ENCODE measurements at regions not wholly inside any gene's neighbourhood (a gene's known extent, or its start where the extent isn't known, plus 50 kb on each side); places are given as distances from the start of the nearest gene placed in this dataset.
"Not testable (repeated sequence)": the region's sequence is repeated elsewhere in the genome, so short reads cannot be mapped to it uniquely, and the experiment has no call there.

DNA sequence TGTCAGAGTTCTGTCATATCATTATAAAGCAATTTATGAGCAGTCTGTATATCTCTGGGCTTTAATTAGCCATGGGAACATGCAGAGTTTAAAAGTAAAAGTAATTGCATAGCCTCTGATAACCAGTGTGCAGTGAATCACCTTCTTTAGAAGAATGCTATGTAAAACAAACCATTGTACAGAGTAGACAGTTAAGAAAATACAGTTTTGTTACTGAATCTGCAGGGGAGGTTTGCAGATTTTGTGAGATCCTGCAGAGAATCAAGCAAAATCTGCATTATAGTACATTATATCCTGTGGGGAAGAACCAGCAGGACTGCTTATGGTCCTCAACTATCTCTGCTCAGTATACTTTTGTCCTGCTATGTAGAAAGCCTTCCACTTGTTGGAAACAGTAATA lies 396.2 kb upstream of the NAALADL2 start:
- DNase-seq, result no peak

- DNase-seq, result no peak
These were observed 394.0 kb upstream of the NAALADL2 start for GRCh38 chr3:174465177-174465576.

DNA sequence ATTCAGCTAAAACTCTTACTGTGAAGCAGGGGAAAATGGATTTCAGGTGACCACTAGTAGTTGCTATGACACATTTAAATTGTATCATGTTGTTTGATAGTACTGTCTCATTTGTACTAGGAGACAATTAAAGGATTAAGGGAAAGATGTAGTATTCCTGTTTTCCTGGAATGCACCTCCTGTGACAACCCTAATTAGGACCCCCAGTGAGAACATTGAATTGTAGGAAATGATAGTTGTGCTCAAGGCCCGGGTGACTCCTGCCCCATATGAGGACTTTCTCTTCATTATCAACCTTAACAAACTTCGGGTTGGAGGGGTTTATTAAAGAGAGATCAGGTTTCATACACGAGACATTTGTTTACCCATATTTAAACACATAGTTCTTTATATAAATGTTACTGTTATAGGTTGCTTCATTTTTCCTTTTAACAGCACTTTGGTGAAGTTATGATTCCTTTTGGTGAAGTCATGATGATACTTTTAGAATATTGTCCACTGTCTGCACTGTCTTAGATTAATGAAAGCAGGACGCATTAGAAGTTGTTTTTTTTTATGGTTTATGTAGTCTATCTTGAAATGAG lies 392.6 kb upstream of the NAALADL2 start:
- no peak for DNase-seq

DNA sequence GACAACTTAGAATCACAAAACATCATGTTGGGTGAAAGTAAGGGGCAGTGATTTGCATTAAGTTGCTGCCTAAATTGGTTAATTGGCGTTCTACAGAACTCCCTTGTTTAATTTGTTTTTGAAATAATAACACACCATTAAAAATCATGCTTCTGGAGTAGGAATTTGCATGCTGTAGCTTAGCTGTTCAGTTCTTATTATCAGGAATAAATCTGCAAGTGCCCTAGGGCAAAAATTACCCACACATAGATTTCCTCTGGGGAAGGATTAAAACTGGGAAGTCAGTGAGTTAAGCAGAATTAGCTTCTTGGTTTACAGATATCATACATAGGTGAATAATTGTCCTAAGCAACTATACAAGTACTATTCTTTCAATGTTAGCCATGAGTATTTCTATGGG lies 381.6 kb upstream of the NAALADL2 start:
- no peak for DNase-seq

DNA sequence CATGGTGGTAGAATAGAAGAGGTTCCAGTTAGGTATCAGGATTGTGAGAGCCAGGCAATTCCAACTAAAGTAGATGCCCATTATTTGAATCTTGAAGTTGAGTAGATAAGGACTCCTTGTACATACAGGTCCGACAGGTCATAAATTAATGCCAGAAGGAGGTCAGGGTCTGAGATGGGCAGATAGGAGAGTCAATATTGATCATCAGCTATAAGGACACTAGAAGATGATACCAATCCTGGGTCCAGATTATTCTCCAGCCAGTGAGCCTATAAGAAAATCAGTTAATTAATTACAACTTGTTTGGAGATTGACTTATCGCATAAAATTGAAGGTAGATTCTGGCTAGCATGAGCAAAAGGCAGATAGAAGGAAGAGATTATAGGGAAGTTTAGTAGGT lies 378.4 kb upstream of the NAALADL2 start:
- no peak for DNase-seq

DNA sequence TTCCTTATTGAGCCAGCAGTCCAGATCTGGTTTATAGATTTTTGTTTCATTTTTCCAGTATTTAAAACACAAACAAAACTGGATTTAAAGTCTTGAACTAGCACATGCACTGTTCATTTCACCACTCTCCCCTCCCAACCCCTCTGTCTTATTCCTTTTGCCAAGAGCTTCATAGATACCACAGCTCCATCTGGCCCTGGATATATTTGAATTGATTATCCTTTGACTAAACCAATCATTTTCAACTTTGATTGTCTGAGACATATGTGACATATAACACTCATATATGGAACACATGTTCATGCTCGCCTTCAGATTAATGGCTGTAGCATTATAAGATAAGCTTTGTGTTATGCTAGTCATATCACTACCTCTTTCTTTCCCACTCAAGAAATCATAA lies 376.6 kb upstream of the NAALADL2 start:
- DNase-seq, result peak; percentile 65

GRCh38 chr3:174483254-174483653 lies 375.9 kb upstream of the NAALADL2 start:
- peak; percentile 93 for DNase-seq

DNA sequence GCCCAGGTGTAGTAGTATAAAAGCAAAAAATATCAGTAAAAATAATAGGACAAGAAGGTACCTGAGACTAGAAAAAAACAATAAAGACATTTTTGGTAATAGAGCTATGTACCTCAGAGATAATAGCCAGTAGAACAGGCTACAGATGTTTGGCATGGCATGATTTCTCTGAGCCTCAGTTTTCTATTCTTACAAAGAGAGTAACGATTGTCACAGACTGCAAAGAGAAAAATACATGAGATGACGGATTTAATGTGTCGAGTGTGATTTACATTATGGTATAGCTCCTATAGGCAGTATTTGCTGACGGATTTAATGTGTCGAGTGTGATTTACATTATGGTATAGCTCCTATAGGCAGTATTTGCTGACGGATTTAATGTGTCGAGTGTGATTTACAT lies 375.3 kb upstream of the NAALADL2 start:
- not testable (repeated sequence) for DNase-seq

DNA sequence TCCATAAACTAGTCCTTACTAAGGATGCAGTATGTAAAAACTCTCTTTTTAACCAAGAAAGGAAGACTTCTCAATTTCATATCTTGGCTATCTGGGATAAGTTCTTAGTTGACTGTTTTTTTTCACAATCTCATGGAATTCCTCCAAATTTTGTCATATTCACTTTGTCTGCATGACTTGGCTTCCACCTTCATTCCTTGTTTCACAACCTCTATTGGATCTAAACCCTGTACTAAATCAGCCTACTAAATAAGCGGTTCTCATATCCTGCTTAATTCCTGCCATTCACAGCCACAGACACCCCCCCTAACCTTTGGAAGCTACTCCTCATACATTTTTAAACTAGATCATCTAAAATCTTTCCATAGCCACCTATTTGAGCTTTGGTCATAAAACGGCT lies 370.6 kb upstream of the NAALADL2 start:
- DNase-seq, result no peak

GRCh38 chr3:174495311-174495710 lies 363.8 kb upstream of the NAALADL2 start:
- DNase-seq, result no peak

GRCh38 chr3:174495928-174496327 lies 363.2 kb upstream of the NAALADL2 start:
- DNase-seq, result no peak

- DNase-seq, result no peak
These were observed 360.5 kb upstream of the NAALADL2 start for GRCh38 chr3:174498638-174499037.

GRCh38 chr3:174505266-174505665 lies 353.9 kb upstream of the NAALADL2 start:
- no peak for DNase-seq

DNA sequence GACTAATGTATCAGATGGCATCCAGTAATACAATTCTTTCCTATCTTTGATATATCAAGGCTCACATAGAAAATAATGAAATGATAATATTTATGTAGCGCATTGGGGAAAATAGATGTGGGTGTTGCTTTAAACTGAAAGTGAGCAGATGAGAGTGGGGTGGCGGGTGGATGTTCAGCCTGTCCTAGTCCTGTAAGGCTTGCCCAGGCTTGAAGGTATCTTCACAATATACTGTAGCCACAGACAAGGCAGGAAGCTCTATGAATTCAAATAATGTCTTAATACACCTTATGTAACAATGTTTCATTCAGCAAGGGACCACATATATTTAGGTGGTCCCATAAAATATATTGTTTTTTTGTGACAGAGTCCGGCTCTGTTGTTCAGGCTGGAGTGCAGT lies 334.9 kb upstream of the NAALADL2 start:
- DNase-seq, result no peak

DNA sequence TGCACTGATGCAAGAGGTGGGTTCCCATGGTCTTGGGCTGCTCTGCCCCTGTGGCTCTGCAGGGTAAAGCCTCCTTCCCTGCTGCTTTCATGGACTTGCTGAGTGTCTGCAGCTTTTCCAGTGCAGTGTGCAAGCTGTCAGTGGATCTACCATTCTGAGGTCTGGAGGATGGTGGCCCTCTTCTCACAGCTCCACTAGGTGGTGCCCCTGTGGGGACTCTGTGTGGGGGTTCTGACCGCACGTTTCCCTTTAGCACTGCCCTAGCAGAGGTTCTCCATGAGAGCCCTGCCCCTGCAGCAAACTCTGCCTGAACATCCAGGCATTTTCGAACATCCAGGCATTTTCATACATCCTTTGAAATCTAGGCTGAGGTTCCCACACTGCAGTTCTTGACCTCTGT lies 329.8 kb upstream of the NAALADL2 start:
- DNase-seq, result no peak

GRCh38 chr3:174531262-174531982 lies 327.7 kb upstream of the NAALADL2 start:
- no peak for DNase-seq

- no peak for DNase-seq
These were observed 326.9 kb upstream of the NAALADL2 start for GRCh38 chr3:174532216-174532615.

- DNase-seq, result no peak
These were observed 326.4 kb upstream of the NAALADL2 start for GRCh38 chr3:174532776-174533175.

GRCh38 chr3:174533286-174533685 lies 325.8 kb upstream of the NAALADL2 start:
- DNase-seq, result no peak

- no peak for DNase-seq
These were observed 322.8 kb upstream of the NAALADL2 start for GRCh38 chr3:174536319-174536718.

DNA sequence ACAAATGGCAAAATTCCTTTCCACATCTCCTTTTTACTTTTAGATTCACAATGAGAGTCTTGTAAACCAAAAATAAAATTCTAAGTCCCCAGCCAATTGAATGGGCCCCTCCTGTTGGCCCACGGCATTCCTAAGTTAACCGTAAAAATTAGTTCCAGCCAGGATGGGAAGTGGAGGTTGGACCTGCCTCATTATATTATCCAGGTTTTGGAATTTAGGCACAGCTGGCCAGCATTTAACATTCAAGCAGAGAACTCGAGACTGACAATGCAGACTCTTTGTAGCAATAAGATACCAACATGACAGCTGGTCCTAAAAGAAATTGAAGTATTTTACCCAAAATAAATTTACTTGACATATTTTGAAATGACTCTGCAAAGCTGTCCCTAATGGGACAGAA lies 321.0 kb upstream of the NAALADL2 start:
- DNase-seq, result no peak

- no peak for DNase-seq
These were observed 318.8 kb upstream of the NAALADL2 start for GRCh38 chr3:174540116-174540908.

DNA sequence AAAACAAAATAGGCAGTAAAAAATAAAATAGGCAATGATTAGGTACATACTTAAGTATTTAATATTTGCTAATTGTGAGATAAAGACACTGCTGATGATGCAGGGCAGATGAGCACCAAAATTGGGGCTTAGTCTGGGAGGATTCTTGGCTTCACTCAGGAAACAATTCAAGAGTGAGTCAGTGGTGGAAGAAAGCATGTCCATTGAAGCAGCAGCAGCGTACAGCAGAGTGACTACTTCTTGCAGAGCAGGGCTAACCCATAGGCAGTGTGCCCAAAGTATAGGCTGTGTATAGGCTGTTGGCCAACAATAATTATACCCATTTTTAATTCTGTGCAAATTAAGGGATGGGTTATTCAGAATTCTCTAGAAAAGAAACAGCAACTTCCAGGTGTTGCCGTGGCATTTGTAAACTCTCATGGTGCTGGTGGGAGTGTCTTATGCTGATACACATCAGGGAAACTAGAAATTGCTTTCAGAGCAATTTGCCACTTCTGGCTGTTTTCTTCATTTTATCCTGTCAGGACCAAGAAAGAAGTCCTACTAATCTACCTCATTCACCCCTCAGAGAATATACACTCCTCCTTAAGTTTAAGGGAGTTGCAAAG lies 317.3 kb upstream of the NAALADL2 start:
- DNase-seq, result no peak

Data from NCI-H524 treated with DMSO at 0.1 percent for 48 hours (cell line).